WERI-Rb-1 (cell line): ENCODE measurements at regions not wholly inside any gene's neighbourhood (a gene's known extent, or its start where the extent isn't known, plus 50 kb on each side); places are given as distances from the start of the nearest gene placed in this dataset.

Source experiments
- DNase-seq: peaks from one replicate; pipeline ENCODE4 v3.0.0-alpha.2; 2020
- H3K27ac ChIP-seq: fragments of 250-450 bp; sonication (Bioruptor Pico); 2 replicates; pipeline ENCODE4 v1.5.1; 2020; ENCODE audit warnings: mild to moderate bottlenecking, moderate library complexity
- H3K27me3 ChIP-seq: fragments of 250-450 bp; sonication (Bioruptor Pico); 2 replicates; pipeline ENCODE4 v1.5.1; 2021; ENCODE audit warnings: mild to moderate bottlenecking, low read depth, moderate library complexity; ENCODE audit not compliant: insufficient read depth, severe bottlenecking
- H3K36me3 ChIP-seq: fragments of 250-450 bp; sonication (Bioruptor Pico); 2 replicates; pipeline ENCODE4 v1.5.1; 2020; ENCODE audit warnings: mild to moderate bottlenecking, moderate library complexity
- H3K4me3 ChIP-seq: 2 replicates; pipeline ENCODE4 v1.5.1; 2011; ENCODE audit warnings: low read depth, mild to moderate bottlenecking, control low read depth, low read length
- H3K9me3 ChIP-seq: fragments of 250-450 bp; sonication (Bioruptor Pico); 2 replicates; pipeline ENCODE4 v1.5.1; 2021; ENCODE audit warnings: mild to moderate bottlenecking, moderate library complexity; ENCODE audit not compliant: severe bottlenecking
- CTCF ChIP-seq: IDR thresholded peaks from 2 replicates; pipeline ENCODE4 v1.5.1; 2011; ENCODE audit warnings: low read depth, mild to moderate bottlenecking, control low read depth, inconsistent platforms, low read length

GRCh38 chr12:45644541-45644940 is 85.0 kb upstream of the ARID2 start:
- Histone ChIP-seq H3K27ac (no peak overlapping the region), H3K36me3 (no peaks in the 10 kb centered on the region), H3K4me3 (no peak overlapping the region), H3K27me3 (no peaks in the 10 kb centered on the region), H3K9me3 (no peaks in the 10 kb centered on the region)
- TF ChIP-seq CTCF: no peak
- no peak for DNase-seq

- H3K9me3 ChIP-seq: no peaks in the 10 kb centered on the region
- no peak for TF ChIP-seq CTCF
- no peak for DNase-seq
- H3K4me3 ChIP-seq: no peak overlapping the region
- no peaks in the 10 kb centered on the region for H3K27me3 ChIP-seq
- no peaks in the 10 kb centered on the region for H3K36me3 ChIP-seq
- no peak overlapping the region for H3K27ac ChIP-seq
Measured at GRCh38 chr12:45646851-45647581, 82.5 kb upstream of the ARID2 start.

- H3K27ac ChIP-seq: no peak overlapping the region
- no peak for DNase-seq
- no peak overlapping the region for H3K4me3 ChIP-seq
- H3K9me3 ChIP-seq: no peaks in the 10 kb centered on the region
- no peaks in the 10 kb centered on the region for H3K27me3 ChIP-seq
- no peak for TF ChIP-seq CTCF
- H3K36me3 ChIP-seq: no peaks in the 10 kb centered on the region
Measured at GRCh38 chr12:45648070-45648469, 81.4 kb upstream of the ARID2 start.

GRCh38 chr12:45651029-45651428 is 78.5 kb upstream of the ARID2 start:
- Histone ChIP-seq H3K27me3 (no peaks in the 10 kb centered on the region), H3K4me3 (no peak overlapping the region), H3K9me3 (no peaks in the 10 kb centered on the region), H3K27ac (no peak overlapping the region), H3K36me3 (no peaks in the 10 kb centered on the region)
- TF ChIP-seq CTCF: no peak
- DNase-seq: no peak

GRCh38 chr12:45654002-45654665 is 75.4 kb upstream of the ARID2 start:
- Histone ChIP-seq H3K27ac (no peak overlapping the region), H3K36me3 (no peaks in the 10 kb centered on the region), H3K4me3 (no peak overlapping the region), H3K9me3 (no peaks in the 10 kb centered on the region), H3K27me3 (no peaks in the 10 kb centered on the region)
- TF ChIP-seq CTCF: no peak
- DNase-seq: no peak
